Inflammatory macrophage (primary cell): ENCODE measurements at regions not wholly inside any gene's neighbourhood (a gene's known extent, or its start where the extent isn't known, plus 50 kb on each side); places are given as distances from the start of the nearest gene placed in this dataset.
A peak's percentile ranks its signal among the peaks of the same experiment; 100 is the strongest.

Source experiments
- DNase-seq, 2 donors: peaks; one replicate each; pipeline ENCODE4 v3.0.0-alpha.2; 2020 to 2022

DNA sequence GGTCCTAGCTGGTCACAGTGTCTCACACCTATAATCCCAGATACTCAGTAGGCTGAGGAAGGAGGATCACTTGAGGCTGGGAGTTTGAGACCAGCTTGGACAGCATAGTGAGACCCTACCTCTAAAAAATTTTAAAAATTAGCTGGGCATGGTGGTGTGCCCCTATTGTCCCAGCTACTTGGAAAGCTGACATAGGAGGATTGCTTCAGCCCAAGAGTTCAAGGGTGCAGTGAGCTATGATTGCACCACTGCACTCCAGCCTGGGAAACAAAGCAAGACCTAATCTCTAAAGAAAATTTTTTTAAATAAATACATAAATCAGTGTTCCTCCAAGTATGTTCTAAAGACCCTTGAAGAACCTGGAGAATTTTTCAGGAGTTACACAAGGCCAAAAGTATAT is 50.6 kb upstream of the GNAO1 start:
- no peak for DNase-seq

DNA sequence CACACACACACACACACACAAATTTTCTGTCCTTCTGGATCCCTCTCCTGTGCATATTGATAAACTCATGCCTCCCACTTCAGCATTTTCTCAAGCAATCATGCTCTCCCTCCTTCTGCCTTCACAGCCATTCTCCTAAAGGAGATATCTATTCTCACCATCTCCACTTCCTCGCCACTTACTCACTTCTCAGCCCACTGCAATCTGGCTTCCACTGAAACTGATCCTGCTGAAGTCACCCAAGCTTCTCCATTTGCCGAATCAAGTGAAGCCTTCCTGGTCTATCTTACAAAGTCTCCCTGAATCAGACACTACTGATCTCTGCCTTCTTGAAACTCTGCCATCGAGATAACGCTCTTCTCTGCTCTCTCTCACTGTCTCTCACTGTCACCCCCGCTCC is 54.0 kb upstream of the GNAO1 start:
- DNase-seq, result no peak

DNA sequence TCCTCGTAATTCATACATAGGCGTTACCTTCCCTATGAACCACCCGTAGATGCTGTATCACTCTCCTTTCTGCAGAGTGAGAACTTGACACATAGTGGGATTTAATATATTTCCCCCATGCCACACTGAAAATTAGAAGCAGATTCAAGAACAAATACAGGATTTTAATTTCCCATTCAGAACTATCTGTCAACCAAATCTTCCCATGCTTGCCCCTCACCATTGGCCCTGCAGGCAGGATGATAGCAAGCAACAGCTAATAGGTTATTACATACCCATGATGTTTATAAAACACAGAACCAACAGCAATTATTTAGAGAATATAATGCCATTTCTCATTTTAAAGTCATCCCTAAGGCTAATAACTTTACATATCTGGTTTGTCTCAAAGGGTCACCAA is 55.0 kb upstream of the GNAO1 start:
- no peak for DNase-seq

DNA sequence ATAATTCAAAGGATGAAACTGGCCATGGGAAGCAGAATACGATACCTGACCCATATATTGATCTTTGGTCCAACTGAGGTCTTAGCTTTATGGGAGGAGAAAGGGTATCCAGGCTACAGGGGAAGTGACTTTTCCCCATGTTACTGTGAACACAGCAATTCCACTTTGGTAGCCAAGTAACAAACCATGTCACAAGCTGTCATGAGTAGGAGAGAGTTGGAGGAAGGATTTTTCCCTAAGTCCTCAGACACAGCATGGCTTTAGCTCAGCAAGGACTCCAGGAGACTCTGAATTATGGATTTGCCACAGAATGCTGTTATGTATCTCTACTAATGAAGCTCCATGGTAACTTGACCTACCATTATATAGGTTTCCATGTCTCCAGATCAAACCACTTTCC is 56.5 kb upstream of the GNAO1 start:
- no peak for DNase-seq

DNA sequence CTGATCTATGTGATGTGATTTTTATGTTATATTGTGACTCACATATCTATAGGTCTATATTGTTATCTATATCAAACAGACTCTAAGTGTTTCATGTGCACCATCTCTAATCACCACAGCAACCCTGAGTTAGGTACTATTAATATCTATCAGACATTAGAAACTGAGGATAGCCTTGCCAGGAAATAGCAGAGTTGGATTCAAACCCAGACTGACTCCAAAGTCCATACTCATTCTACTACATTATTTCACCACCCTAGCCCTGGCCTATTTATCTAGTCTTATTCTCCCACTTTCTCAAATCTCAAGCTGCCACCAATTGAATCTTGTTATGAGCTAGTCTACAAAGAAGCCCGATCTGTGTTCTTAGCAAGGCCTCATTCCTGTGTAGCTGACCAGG is 65.4 kb upstream of the GNAO1 start:
- no peak for DNase-seq

DNA sequence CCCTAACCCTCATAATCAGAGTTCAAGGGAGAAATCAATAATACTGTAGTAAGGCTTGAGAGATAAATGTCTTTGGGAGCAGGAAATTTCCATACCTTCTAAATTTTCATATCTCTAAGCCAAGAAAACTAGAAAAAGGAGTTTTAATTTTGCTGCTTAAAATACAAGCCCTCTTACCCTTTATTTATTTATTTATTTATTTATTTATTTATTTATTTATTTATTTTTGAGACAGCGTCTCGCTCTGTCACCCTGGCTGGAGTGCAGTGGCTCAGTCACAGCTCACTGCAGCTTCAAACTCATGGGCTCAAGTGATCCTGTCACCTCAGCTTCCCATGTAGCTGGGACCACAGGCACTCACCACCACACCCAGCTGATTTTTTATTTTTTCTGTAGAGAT is 69.0 kb upstream of the GNAO1 start:
- DNase-seq, result no peak

DNA sequence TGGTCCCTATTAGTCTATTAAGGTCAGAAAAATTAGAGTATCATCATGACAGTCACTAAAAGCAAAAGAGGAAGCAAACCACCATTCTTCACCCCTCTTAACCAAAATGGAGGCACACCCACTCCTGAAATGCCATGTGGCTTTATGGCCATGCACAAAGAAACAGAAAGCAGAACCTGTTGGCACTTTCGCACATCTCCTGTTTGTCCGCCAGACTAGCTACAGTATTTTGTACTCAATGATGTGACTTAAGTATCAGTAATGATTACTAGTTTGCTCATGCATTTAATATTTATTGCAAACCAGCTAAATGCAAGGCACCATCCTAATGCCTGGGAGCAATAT is 70.2 kb upstream of the GNAO1 start:
- peak; percentile 30 to 36 for DNase-seq

DNA sequence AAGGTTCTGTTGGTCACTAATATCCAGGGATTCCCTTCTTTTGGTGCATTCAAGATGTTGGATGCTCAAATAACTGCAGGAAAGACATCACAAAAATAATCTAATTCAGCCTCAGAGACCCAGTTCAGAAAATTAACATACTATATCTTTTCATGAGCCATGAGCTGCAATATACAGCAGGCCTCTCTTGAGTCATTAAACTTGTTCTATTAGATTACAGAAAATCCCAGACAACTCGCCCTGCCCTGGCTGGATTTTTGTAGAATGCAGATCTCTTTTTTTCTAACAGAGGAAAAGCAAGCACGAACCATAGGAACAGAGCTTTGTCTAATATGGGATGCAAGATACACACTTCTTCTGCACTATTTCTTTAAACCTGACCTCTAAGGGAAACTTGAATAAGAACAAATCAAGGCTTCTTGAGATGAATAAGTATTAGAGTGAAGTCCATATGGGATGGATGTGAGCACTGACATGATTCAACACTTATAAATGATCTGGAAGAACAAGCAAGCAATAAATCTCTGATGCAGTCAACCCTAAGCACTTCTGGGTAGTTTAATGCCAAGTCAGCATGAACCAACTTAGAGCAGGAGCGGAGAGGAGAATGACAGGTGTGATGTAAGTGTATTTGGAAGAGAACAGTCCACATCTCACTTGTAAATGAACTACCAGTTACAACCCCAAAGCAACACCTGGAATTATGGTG is 70.7 kb upstream of the GNAO1 start:
- DNase-seq, result no peak

DNA sequence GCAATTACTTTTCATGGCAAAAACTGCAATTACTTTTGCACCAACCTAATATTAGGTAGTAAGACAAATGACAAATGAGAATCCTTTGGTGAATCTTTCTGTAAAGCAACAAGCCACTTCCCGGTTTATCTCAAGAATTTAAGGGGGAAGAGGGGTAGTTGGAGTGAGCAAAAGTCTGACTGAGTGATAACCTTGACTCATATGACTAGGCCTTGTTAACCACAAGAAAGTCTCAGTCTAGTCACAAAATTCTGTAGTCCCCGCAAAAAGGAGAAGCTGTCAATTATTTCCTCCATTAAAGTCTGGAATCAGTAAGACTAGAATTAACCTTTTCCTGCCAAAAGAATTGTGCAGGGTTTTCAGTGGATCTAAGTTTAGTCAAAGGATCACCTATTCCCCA is 72.2 kb upstream of the GNAO1 start:
- DNase-seq, result peak; percentile 30 to 33

DNA sequence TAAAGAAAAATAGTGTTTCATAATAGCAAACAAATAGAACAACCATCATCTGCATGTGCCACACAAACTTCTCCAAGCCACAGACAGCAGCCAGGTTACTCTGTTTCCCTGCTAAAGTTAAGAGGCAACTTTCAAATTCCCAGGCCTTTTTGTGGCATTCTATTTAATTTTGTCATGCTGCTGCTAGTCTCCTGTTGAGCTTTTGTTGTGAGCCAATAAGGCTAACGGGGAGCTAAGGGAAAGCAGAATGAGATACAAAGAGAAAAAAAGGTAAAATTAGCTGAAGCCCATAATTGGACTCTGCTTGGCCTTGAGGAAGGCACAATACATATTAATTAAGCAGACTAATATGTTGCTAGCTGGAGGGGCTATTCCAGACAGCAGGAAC is 74.7 kb upstream of the GNAO1 start:
- DNase-seq, result no peak

DNA sequence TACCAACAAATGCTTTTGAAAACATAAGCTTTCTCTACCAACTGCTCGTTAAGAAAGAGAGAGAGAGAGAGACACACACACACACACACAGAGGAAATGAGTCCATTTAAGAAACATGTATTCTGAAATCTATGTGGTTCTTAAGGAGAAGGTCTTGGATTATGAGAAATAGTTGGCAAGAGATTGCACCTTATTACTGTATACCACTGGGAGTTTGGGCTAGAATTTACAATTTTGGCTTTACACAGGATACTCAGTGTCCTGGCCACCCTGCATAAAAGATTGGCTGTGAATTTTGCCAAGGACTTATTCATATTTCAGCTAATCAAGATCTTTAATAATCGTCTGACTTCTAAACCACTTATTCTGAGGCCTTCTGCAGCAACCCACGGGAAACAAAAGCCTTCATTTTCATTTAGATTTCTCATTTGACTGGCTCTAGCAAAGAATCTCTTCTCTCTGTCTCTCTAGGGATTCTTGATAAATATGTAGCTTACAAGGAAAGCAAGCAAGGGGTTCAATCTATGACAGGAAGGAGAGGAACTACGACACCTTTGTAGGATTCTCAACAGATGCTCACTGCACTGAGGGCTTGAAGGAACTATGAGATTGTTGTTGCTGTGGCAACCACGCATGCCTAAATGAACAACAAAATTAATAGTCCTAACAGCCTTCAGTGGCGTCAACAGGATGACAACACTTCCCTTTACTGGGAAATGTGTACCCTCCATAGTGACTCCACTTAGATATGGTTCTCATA is 75.3 kb upstream of the GNAO1 start:
- DNase-seq, result peak in 1 of 2 donors; percentile 16

DNA sequence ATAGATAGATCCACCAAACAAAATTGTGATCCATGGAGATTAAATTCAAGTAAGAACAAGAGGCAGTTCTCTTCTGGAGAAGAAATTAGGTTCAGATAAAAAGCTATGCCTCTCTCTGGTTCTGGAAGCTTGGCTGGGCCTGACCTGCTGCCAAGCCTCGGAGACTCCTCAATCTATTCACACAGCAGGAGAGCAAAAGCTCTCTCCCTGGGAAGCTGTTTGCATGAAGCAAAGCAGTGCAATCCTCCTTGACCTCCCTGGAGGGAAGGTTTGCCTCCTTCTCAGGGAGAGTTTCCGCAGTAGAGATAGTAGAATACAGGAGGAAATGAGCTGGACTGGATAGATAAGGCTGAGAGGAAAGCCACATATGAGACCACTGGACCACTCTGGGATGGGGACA is 78.1 kb upstream of the GNAO1 start:
- DNase-seq, result no peak

DNA sequence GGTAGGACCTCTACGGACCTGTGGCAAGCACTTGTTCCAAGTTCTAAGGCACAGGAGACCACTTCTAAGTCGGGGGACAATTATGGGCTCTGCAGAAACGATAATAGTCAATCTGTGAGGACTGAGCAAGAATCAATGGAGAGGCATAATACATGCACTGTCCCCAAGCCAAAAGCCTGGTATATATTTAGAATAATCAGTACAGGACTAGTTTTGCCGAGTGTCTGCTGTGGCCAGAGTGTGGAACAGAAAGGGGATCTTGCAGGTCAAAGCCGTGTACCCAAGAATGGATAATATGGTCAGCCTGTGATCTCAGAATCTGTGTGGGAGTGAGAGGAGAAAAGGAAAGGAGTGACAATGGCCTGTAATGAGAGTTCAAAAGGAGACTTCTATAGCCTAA is 80.2 kb upstream of the GNAO1 start:
- DNase-seq, result no peak

DNA sequence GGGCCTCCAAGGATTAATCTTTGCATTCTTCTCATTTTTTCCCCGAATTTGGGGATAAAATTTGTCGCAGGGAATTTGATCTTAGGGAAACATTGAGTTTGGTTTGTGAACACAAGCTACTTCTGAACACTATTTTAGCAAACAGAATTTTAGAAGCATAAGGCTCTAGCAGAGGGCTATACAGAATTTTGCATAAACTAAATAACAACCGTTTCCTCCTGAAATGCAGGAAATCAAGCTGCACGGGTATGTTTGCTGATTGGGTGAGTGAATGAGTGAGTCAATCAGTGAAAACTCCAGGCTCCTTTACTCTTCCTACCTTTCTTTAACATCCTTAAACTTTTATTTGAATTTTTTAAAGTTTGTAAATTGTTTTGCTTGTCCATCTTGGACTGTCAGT is 81.3 kb upstream of the GNAO1 start:
- DNase-seq, result no peak

DNA sequence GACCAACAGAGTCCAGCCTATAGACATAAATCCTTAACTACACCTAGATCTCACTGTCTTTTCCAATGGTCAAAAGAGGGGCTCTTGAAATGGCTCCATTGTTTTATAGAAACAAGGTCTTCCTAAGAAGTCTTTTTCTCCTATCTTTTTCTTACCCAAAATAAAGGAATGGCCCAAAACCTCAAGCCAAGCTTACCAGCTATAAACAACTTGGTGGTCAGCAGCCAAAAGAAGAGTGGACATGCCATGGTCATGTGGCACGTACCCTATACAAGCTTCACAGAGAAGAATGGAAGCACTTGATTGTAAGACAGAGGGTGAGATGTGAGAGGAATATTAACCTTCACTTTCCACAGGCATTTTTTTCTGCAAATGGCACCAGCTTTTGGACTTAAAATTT is 82.1 kb upstream of the GNAO1 start:
- no peak for DNase-seq

DNA sequence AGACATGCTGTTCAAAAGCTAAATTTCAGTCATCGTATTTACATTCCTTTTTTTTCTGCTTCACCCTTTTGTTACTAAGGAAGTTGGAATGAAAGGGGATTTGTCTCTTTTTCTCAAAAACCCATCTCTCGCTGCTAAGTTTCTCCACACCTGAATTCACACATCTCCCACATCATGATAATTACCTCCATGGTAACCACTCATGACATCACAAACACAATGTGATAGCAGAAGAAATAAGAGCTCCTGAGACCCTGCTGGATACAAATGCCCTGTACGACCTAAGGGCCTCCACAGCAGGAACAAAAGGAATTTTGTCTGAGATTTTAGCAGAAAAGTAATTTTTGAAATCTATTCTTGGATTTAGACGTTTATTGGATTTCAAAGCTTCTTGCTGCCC is 82.6 kb upstream of the GNAO1 start:
- DNase-seq, result no peak

DNA sequence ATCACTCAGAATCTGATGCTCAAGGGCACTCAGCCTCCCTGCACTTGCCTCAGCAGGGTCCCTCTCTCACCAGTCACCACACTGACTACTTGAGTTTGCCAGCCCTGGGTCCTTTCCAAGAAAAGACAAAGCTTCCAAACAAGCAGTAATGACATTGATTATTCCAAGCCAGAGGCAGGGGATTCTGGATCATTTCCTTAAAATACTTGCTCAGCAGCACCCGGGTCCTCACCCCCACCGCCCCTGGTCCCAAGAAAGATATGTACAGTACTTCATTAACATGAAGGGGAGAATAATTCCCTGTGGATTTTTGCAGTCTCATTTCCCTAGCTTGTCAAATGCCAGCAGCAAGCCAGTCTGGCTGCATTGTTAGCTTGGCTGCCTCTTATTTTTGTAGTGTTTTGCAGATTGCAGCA is 83.2 kb upstream of the GNAO1 start:
- DNase-seq, result no peak

DNA sequence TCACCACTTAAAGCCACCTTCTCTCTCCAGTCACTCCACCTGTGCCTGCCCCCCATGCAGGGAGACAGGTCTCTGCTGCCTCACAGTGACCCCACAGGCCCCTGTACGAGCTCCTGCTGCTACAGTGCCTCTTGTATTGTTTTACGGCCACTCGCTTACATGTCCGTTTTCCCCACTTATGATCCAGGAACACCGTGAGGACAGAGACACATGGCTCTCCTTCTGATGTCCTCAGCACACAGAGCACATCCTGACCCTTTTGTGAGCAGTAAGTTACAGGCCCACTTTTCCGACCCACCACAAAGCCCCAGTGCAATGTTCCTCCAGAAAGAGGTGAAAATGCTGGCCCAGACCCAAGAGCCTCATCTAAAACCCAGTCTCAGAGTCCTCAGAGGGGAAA is 84.8 kb upstream of the GNAO1 start:
- no peak for DNase-seq

DNA sequence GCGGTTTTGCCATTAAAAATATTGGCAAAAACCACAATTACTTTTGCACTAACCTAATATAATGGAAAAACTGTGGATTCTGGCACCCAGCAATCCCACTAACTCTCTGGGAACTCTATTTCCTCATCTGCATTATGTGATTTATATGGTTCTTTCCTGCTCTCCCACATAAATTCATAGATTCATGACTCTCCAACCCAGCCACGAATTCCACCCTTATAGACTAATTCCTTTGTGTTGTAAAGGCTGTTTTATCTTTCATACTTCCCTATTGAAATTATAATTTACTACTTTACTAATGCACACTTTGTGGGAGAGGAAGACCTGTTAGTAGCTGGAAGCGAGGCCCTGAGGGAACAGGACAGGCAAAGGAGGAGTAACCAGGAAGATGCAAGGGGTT is 88.4 kb upstream of the GNAO1 start:
- no peak for DNase-seq

DNA sequence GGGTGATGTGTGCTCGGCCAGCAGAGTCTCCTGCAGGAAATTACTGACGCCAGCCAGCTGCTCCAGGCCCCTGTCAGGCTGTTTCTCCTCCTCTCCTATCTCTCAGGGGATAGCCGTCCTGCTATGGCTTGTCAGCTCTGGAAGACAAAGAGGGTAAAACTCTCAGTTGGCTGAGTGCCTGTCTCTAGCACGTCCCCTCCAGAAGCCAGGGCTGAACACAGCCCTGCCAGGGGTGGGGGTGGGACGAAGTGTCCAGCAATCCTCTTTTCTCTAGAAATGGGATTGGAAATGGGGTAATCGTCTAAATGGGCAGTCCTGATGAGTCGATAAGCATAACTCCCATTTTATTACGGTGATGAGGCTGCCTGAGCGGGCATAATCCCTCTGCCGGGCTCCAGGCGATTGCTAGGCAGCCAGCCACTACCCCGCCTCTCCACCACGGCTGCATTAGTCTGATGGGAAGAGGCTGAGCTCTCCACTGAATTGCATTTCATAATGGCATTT is 89.1 kb upstream of the GNAO1 start:
- DNase-seq, result no peak

DNA sequence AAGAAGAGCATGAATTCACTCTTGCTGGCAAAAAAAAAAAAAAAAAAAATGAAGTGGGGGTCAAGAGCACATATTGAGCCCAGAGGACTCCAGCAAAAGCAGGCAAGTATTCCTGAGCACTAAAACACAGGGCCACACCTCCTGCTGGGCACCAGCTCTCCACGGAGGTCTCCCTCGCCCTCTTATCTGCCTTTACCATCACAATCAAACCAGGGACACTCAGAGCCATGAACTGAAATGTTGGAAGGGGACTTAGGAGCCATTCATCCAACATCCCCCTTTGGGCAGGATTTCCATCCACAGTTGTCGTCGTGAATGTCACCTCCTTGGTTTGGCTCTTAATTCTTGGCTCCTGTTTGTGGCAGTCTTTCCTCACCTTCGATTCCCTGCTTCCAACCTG is 89.8 kb upstream of the GNAO1 start:
- no peak for DNase-seq

DNA sequence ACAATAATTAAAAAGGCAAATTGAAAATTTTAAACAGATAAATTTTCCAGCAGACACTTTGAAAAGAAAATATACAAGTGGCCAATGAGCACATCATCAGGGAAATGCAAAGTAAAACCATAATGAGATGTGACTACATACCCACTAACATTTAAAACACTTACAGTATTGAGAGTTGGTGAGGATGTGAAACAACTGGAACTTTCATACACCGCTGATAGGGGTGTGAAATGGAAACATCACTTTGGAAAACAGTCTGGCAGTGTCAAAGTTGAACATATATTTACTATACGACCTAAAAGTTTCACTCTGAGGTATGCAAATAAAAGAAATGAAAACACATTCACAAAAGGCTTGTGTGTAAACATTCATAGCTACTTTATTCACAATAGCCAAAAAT is 94.0 kb upstream of the GNAO1 start:
- DNase-seq, result no peak

DNA sequence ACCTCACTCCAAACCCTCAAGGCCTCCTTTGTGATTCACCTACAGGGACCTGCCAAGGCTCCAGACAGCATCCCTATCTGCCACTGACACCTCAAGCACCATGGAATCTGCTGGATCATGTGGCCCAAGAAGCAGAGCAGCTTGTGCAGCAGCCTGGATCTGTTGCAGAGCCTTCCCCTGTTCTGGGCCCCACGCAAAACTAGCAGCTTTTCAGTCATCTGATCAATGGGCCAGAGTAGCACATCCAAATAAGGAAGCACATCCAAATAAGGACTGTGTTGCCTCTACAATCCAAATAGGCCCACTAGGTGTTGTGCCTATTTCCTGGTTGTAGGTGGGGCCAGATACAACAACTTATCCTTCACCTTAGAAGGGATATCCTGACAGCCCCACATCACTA is 97.1 kb upstream of the GNAO1 start:
- DNase-seq, result no peak

DNA sequence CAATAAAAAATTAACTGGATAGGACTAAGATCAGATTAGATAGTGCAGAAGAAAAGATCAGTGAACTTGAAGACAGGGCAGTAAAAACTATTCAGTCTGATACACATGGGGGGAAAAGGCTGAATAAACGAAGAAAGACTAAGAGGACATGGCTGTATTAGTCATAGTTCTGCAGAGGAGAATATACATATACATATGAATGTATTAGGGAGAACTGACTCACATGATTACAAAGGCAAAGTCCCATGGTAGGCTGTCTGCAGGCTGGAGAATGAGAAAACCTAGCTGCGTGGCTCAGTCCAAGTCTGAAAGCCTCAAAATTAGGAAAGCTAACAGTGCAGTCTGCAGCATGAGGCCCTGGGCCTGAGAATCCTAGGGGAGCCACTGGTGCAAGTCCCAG is 98.2 kb upstream of the GNAO1 start:
- no peak for DNase-seq

DNA sequence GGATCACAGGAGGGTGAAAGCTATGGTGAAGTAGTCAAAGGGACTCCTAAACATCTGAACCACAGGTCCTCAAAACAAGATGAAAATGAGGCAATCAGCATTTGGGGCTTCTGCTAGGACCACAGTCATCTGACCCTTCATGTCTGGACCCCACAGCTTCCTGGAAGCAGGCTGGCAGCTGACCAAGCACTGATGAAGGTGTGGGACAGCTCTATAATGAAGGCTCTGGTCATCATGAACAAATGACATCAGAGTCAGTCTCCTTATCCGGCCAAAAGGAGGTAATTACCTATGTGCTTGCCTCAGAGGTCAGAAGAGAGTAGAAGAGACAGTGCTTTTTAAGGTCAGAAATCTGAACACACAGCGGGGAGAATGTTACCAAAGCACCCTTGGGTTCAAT is 101.2 kb upstream of the GNAO1 start:
- DNase-seq, result no peak
